ENCODE measurements at regions not wholly inside any gene's neighbourhood (a gene's known extent, or its start where the extent isn't known, plus 50 kb on each side); places are given as distances from the start of the nearest gene placed in this dataset.

DNA sequence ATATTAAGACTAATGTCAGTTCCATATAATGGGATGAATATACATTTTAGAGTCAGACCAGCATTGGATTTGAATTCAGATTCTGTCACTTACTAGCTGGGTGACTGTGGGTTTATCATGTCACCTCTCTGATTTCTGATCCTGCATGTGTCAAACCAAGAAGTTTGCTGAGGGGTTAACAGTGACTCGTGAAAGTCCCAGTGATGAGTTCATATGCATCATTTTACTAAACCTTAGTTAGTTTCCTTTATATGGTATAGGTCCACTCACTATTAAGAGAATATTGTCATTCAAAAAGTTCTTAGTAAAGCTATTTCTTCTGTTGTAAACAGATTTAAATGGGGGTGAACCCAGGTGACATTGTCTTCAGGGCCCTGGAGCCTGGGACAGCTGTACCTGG, 102.3 kb downstream of the ZNF621 start:
- H3K27ac ChIP-seq (ENCODE audit: low read depth in 1 of 3, low read length in 2 of 3): no peak overlapping the region
- H3K36me3 ChIP-seq (ENCODE audit: control insufficient read depth in 3 of 3, insufficient read depth in 2 of 3, low read depth in 1 of 3, low read length in 3 of 3): no peaks in the 10 kb centered on the region
- WGBS, 3 donors: 60 to 86% (median 75%) methylated on average over 1 of the region's 1 CpG
- H3K4me1 ChIP-seq (ENCODE audit: control insufficient read depth in 3 of 3, insufficient read depth in 2 of 3, low read depth in 1 of 3, low read length in 2 of 3): no peaks in the 10 kb centered on the region
- H3K9me3 ChIP-seq (ENCODE audit: control insufficient read depth in 2 of 2, insufficient read depth in 1 of 2, low read depth in 1 of 2, low read length in 1 of 2): peaks cover 1 to 21% of the 10 kb centered on the region in 2 donors
- DNase-seq (no peak), FAIRE-seq (no peak)
- no peaks in the 10 kb centered on the region for H3K27me3 ChIP-seq (ENCODE audit: control insufficient read depth in 3 of 3, insufficient read depth in 3 of 3, low read length in 3 of 3)
- no peak overlapping the region for H3K4me3 ChIP-seq (ENCODE audit: low read depth in 1 of 3, low read length in 3 of 3)

- no peak for DNase-seq
- Histone ChIP-seq H3K36me3 (ENCODE audit: control insufficient read depth in 3 of 3, insufficient read depth in 2 of 3, low read depth in 1 of 3, low read length in 3 of 3) (no peaks in the 10 kb centered on the region), H3K4me1 (ENCODE audit: control insufficient read depth in 3 of 3, insufficient read depth in 2 of 3, low read depth in 1 of 3, low read length in 2 of 3) (no peaks in the 10 kb centered on the region), H3K27me3 (ENCODE audit: control insufficient read depth in 3 of 3, insufficient read depth in 3 of 3, low read length in 3 of 3) (no peaks in the 10 kb centered on the region), H3K4me3 (ENCODE audit: low read depth in 1 of 3, low read length in 3 of 3) (no peak overlapping the region), H3K9me3 (ENCODE audit: control insufficient read depth in 2 of 2, insufficient read depth in 1 of 2, low read depth in 1 of 2, low read length in 1 of 2) (peaks cover 0 to 13% of the 10 kb centered on the region in 2 donors), H3K27ac (ENCODE audit: low read depth in 1 of 3, low read length in 2 of 3) (no peak overlapping the region)
- FAIRE-seq: no peak
- 77 to 83% (median 80%) methylated on average over 3 of the region's 3 CpGs for WGBS, 3 donors
These were observed 104.2 kb downstream of the ZNF621 start for GRCh38 chr3:40628984-40629383.

DNA sequence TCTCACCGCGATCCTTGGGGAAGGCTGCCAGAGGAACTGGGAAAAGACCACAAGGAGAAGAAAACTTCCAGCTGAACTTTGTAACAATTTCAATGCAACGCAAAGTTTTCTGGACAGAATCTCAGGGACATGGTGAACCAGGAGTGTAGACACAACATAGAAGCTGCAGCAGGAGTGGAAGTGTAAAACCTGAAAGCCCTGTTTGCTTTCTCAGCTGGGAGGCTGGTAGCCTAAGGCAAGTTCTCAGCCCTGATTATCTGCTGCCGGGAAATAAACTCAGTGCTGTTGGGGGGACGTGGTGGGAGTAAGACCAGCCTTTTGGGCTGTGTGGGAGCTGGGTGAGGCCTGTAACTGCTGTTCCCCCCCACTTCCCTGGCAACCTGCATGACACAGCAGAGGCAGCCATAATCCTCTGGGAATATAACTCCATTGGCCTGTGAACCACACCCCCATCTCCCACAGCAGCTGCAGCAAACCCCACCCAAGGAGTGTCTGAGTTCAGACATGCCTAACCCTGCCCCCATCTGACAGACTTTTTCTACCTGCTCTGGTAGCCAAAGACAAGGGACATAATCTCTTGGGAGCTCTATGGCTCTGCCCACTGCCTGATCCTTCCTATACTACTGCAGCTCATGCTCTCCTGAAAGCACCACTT, 106.7 kb downstream of the ZNF621 start:
- no peak for FAIRE-seq
- 79 to 84% (median 82%) methylated on average over 5 of the region's 5 CpGs for WGBS, 3 donors
- peak; percentile 9 to 18 for DNase-seq
- Histone ChIP-seq H3K27ac (ENCODE audit: low read depth in 1 of 3, low read length in 2 of 3) (no peak overlapping the region), H3K9me3 (ENCODE audit: control insufficient read depth in 2 of 2, insufficient read depth in 1 of 2, low read depth in 1 of 2, low read length in 1 of 2) (peaks cover 0 to 7% of the 10 kb centered on the region in 2 donors), H3K4me1 (ENCODE audit: control insufficient read depth in 3 of 3, insufficient read depth in 2 of 3, low read depth in 1 of 3, low read length in 2 of 3) (no peaks in the 10 kb centered on the region), H3K4me3 (ENCODE audit: low read depth in 1 of 3, low read length in 3 of 3) (no peak overlapping the region), H3K36me3 (ENCODE audit: control insufficient read depth in 3 of 3, insufficient read depth in 2 of 3, low read depth in 1 of 3, low read length in 3 of 3) (no peaks in the 10 kb centered on the region), H3K27me3 (ENCODE audit: control insufficient read depth in 3 of 3, insufficient read depth in 3 of 3, low read length in 3 of 3) (no peaks in the 10 kb centered on the region)

GRCh38 chr3:40637906-40638305, 113.1 kb downstream of the ZNF621 start:
- 72 to 86% (median 80%) methylated on average over 2 of the region's 2 CpGs for WGBS, 3 donors
- no peak overlapping the region for H3K27ac ChIP-seq (ENCODE audit: low read depth in 1 of 3, low read length in 2 of 3)
- no peak overlapping the region for H3K4me3 ChIP-seq (ENCODE audit: low read depth in 1 of 3, low read length in 3 of 3)
- no peaks in the 10 kb centered on the region for H3K27me3 ChIP-seq (ENCODE audit: control insufficient read depth in 3 of 3, insufficient read depth in 3 of 3, low read length in 3 of 3)
- DNase-seq (no peak), FAIRE-seq (no peak)
- no peaks in the 10 kb centered on the region for H3K36me3 ChIP-seq (ENCODE audit: control insufficient read depth in 3 of 3, insufficient read depth in 2 of 3, low read depth in 1 of 3, low read length in 3 of 3)
- no peaks in the 10 kb centered on the region for H3K9me3 ChIP-seq (ENCODE audit: control insufficient read depth in 2 of 2, insufficient read depth in 1 of 2, low read depth in 1 of 2, low read length in 1 of 2)
- H3K4me1 ChIP-seq (ENCODE audit: control insufficient read depth in 3 of 3, insufficient read depth in 2 of 3, low read depth in 1 of 3, low read length in 2 of 3): no peaks in the 10 kb centered on the region

DNA sequence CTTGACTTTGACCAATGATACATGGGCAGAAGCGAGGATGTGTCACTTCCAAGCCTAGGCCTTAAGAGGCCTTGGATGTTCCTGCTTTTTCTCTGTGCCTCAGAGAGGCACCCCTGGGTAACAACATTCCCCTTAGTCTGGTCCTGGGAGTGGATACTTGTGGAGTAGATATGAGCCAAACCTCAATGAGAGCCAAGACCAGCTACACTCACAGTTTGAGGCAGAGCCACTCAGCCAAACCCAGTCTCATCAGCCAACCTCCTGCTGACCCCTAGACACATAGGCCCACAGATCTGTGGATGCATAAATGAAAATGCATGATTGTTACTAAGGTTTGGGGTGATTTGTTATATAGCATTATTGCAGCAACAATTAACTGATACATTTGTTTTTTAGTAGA, 114.2 kb downstream of the ZNF621 start:
- Histone ChIP-seq H3K4me1 (ENCODE audit: control insufficient read depth in 3 of 3, insufficient read depth in 2 of 3, low read depth in 1 of 3, low read length in 2 of 3) (no peaks in the 10 kb centered on the region), H3K27ac (ENCODE audit: low read depth in 1 of 3, low read length in 2 of 3) (no peak overlapping the region), H3K4me3 (ENCODE audit: low read depth in 1 of 3, low read length in 3 of 3) (no peak overlapping the region), H3K27me3 (ENCODE audit: control insufficient read depth in 3 of 3, insufficient read depth in 3 of 3, low read length in 3 of 3) (no peaks in the 10 kb centered on the region), H3K9me3 (ENCODE audit: control insufficient read depth in 2 of 2, insufficient read depth in 1 of 2, low read depth in 1 of 2, low read length in 1 of 2) (no peaks in the 10 kb centered on the region), H3K36me3 (ENCODE audit: control insufficient read depth in 3 of 3, insufficient read depth in 2 of 3, low read depth in 1 of 3, low read length in 3 of 3) (no peaks in the 10 kb centered on the region)
- DNase-seq (no peak), FAIRE-seq (no peak)
- WGBS, 3 donors: 71 to 97% (median 94%) methylated on average over 1 of the region's 1 CpG

GRCh38 chr3:40642812-40643211, 118.1 kb downstream of the ZNF621 start:
- no peaks in the 10 kb centered on the region for H3K4me1 ChIP-seq (ENCODE audit: control insufficient read depth in 3 of 3, insufficient read depth in 2 of 3, low read depth in 1 of 3, low read length in 2 of 3)
- no peaks in the 10 kb centered on the region for H3K36me3 ChIP-seq (ENCODE audit: control insufficient read depth in 3 of 3, insufficient read depth in 2 of 3, low read depth in 1 of 3, low read length in 3 of 3)
- DNase-seq (no peak), FAIRE-seq (no peak)
- H3K27me3 ChIP-seq (ENCODE audit: control insufficient read depth in 3 of 3, insufficient read depth in 3 of 3, low read length in 3 of 3): no peaks in the 10 kb centered on the region
- no peak overlapping the region for H3K27ac ChIP-seq (ENCODE audit: low read depth in 1 of 3, low read length in 2 of 3)
- H3K4me3 ChIP-seq (ENCODE audit: low read depth in 1 of 3, low read length in 3 of 3): no peak overlapping the region
- WGBS, 3 donors: 82 to 88% (median 84%) methylated on average over 5 of the region's 5 CpGs
- H3K9me3 ChIP-seq (ENCODE audit: control insufficient read depth in 2 of 2, insufficient read depth in 1 of 2, low read depth in 1 of 2, low read length in 1 of 2): no peaks in the 10 kb centered on the region

DNA sequence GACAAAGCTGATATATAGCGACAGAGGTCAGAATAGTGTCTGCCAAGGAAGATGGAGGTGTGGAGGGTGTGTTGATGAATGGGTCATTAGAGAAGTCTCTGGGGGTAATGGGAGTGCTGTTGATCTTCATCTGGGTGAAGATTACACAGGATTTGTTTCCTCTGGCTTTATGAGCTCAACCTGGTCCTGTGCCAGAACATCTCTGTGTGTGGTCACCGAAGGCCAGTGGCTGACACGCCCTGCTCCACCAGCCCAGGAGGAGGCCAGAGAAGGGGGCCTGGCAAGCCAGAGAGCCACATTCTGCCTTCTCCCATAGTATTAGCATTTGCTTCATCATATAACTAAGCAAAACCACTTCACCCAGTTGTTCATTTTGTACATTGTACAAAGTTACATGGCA, 121.1 kb downstream of the ZNF621 start:
- H3K4me3 ChIP-seq (ENCODE audit: low read depth in 1 of 3, low read length in 3 of 3): no peak overlapping the region
- no peak for DNase-seq
- WGBS, 3 donors: 60 to 83% (median 75%) methylated on average over 3 of the region's 3 CpGs
- H3K27me3 ChIP-seq (ENCODE audit: control insufficient read depth in 3 of 3, insufficient read depth in 3 of 3, low read length in 3 of 3): no peaks in the 10 kb centered on the region
- H3K36me3 ChIP-seq (ENCODE audit: control insufficient read depth in 3 of 3, insufficient read depth in 2 of 3, low read depth in 1 of 3, low read length in 3 of 3): no peaks in the 10 kb centered on the region
- H3K9me3 ChIP-seq (ENCODE audit: control insufficient read depth in 2 of 2, insufficient read depth in 1 of 2, low read depth in 1 of 2, low read length in 1 of 2): no peaks in the 10 kb centered on the region
- no peaks in the 10 kb centered on the region for H3K4me1 ChIP-seq (ENCODE audit: control insufficient read depth in 3 of 3, insufficient read depth in 2 of 3, low read depth in 1 of 3, low read length in 2 of 3)
- H3K27ac ChIP-seq (ENCODE audit: low read depth in 1 of 3, low read length in 2 of 3): no peak overlapping the region
- no peak for FAIRE-seq

DNA sequence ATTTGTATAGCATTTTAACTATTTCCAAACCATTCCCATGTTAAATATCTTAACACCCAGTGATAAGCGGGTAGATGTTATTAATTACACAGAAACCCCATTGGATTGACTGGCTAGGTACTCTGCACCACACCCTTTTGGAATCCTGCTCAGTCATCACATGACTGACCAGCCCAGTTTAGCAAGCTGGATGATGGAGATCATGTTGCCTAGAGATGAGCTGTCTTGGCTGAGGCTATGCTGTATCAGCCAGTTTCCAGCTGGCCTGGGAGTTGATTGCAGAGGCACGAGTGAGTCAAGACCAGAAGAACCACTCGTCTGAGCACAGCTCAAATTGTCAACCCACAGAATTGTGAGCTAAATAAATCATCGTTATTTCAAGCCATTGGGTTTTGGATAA, 124.6 kb downstream of the ZNF621 start:
- FAIRE-seq: no peak
- Histone ChIP-seq H3K27ac (ENCODE audit: low read depth in 1 of 3, low read length in 2 of 3) (no peak overlapping the region), H3K9me3 (ENCODE audit: control insufficient read depth in 2 of 2, insufficient read depth in 1 of 2, low read depth in 1 of 2, low read length in 1 of 2) (no peaks in the 10 kb centered on the region), H3K4me1 (ENCODE audit: control insufficient read depth in 3 of 3, insufficient read depth in 2 of 3, low read depth in 1 of 3, low read length in 2 of 3) (peaks cover 0 to 4% (median 0%) of the 10 kb centered on the region in 3 donors), H3K36me3 (ENCODE audit: control insufficient read depth in 3 of 3, insufficient read depth in 2 of 3, low read depth in 1 of 3, low read length in 3 of 3) (no peaks in the 10 kb centered on the region), H3K27me3 (ENCODE audit: control insufficient read depth in 3 of 3, insufficient read depth in 3 of 3, low read length in 3 of 3) (no peaks in the 10 kb centered on the region), H3K4me3 (ENCODE audit: low read depth in 1 of 3, low read length in 3 of 3) (no peak overlapping the region)
- 75 to 87% (median 85%) methylated on average over 4 of the region's 4 CpGs for WGBS, 3 donors
- DNase-seq: no peak

- H3K27ac ChIP-seq (ENCODE audit: low read depth in 1 of 3, low read length in 2 of 3): no peak overlapping the region
- 84 to 89% (median 86%) methylated on average over 5 of the region's 5 CpGs for WGBS, 3 donors
- no peaks in the 10 kb centered on the region for H3K9me3 ChIP-seq (ENCODE audit: control insufficient read depth in 2 of 2, insufficient read depth in 1 of 2, low read depth in 1 of 2, low read length in 1 of 2)
- H3K36me3 ChIP-seq (ENCODE audit: control insufficient read depth in 3 of 3, insufficient read depth in 2 of 3, low read depth in 1 of 3, low read length in 3 of 3): no peaks in the 10 kb centered on the region
- H3K4me3 ChIP-seq (ENCODE audit: low read depth in 1 of 3, low read length in 3 of 3): no peak overlapping the region
- no peak for DNase-seq
- H3K27me3 ChIP-seq (ENCODE audit: control insufficient read depth in 3 of 3, insufficient read depth in 3 of 3, low read length in 3 of 3): no peaks in the 10 kb centered on the region
- H3K4me1 ChIP-seq (ENCODE audit: control insufficient read depth in 3 of 3, insufficient read depth in 2 of 3, low read depth in 1 of 3, low read length in 2 of 3): peaks cover 0 to 4% (median 0%) of the 10 kb centered on the region in 3 donors
- no peak for FAIRE-seq
These were observed 127.3 kb downstream of the ZNF621 start for GRCh38 chr3:40652072-40652471.
